ENCODE measurements at regions not wholly inside any gene's neighbourhood (a gene's known extent, or its start where the extent isn't known, plus 50 kb on each side); places are given as distances from the start of the nearest gene placed in this dataset.

- TF ChIP-seq CTCF (IDR thresholded peaks at IDR 0.05) (no peak), POLR2A (IDR thresholded peaks at IDR 0.05) (no peak)
These were observed 112.8 kb upstream of the ODAD2 start for GRCh38 chr10:28111712-28112111.
